HL-60/S4 (cell line): ENCODE measurements at regions not wholly inside any gene's neighbourhood (a gene's known extent, or its start where the extent isn't known, plus 50 kb on each side); places are given as distances from the start of the nearest gene placed in this dataset.

ENCODE experiments used
- in situ Hi-C: fragments of 300-500 bp; cut with MboI; formaldehyde crosslinking; loops from 2 replicates; pipeline ENCODE4 v1.14.3; 2022; ENCODE audit warnings: low sequenced_read_pairs

DNA sequence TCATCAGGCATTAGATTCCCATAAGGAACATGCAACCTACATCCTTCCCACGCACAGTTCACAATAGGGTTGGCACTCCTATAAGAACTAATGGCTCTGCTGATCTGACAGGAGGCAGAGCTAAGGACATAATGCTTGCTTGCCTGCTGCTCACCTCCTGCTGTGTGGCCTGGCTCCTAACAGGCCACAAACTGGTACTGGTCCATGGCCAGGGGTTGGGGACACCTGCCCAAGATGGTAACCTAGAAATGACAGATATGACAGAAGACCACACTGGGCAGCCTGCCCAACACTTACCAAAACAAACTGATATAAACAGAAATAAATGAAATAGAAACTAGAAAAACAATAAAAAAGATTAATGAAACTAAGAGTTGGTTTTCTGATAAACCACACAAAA, 325.6 kb downstream of the SEC23A start:
- in situ Hi-C loops = no loop called here

DNA sequence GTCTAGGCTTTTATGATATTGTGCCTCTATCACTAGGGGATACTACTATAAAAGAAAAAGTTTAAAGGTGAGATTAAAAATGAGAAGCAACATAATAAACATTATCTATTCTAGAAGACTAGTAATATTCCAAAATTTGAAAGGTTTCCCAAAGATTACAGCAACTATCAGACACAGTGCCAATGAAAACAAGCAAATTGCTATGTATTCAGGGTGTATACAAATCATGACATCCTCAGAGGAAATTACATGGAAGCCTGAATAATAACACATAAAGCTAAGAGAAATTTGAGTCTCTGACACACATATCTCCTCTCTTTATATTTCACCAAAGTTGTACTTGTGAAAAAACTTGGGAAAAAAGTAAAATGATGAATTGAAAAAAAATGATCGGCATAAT, 327.0 kb downstream of the SEC23A start:
- in situ Hi-C loops = no loop called here

DNA sequence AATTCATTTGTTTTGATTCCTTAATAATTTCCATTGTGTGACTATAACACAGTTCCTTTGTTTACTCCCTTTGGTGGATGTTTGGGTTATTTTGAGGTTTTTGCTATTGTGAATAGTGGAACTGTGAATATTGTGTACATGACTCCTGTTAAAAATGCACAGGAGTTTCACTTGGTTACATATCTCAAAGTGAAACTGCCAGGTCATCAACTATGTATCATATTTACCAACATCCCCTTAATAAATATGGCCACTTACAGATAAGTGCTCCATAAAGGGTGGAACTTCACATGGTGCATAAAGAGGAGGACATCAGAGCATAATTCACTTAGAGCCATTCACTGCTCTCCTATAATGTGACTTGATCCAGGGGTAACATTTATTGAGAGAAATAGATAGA, 328.9 kb downstream of the SEC23A start:
- in situ Hi-C loops = no loop called here

DNA sequence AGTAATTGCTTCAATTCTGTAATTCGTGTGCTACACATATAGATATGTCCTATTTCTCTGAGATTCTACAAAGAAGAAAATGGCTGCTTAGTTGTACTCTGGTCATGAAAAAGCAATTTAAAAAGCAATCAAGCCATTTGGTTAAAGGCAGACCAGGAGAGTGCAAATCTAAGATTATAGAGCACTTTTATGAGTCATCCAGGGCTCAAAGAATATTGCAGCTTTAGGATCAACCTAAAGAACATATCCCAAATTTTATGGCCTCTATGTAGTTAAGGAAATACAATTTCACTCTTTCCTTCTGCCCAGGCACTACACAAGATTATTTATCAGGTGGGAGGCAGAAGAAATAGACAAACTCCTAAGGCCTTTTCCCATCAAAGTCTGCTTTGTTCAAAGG, 332.8 kb downstream of the SEC23A start:
- in situ Hi-C loops = no loop called here

DNA sequence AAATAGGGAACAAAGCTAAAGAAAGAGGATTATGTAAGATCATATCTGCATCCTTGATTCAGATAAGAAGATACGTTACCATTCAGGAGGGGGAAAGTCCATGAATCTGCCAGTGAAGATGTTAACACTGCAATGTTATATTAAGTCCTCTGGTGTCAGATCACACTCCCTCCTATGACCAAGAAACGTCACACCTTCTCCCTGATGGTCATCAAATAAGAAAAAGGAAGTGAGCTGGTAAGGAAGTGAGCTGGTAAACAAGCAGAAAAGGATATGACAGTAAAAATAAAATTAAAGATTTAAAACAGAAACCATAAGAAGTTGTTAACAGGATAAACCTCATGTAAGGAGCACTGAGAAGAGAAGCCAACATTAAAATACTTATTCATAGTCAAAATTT, 340.2 kb downstream of the SEC23A start:
- in situ Hi-C loops = no loop called here

DNA sequence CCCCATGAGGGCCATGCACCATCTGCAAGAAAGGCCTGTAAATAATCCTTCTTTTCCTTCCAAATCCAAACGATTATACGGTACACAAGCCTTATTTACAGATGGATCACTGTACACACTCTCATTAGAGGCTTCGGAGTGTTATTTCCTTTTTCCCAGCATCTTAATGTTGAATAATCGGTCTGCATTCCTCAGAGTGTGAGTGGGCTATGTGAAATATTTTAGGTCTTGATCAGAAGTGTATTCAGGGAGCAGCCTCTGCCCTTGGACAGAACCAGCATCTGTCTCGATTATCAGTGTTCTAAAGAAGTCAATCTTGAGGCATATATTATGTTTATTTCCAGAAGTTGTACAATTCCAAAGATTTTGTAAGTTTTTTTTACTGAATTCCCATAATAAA, 340.6 kb downstream of the SEC23A start:
- in situ Hi-C loops = no loop called here

DNA sequence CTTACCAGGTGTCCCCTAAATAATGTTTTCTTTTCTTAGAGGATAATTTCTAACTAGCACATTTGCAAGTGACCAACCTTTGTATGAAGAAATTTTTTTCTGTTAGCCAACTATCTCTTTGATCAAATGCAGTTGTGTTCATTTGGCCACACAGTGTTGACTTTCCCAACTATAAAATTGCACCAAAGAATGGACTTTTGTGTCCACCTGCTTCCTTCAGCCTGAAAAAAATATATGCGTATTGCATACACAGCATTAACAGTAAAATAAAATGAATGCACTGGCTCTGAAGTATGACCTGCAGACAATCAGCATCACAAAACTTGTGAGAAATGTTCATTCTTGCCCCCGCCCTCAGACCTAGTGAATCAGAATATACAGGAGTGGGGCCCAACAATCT, 342.0 kb downstream of the SEC23A start:
- in situ Hi-C loops = no loop called here

DNA sequence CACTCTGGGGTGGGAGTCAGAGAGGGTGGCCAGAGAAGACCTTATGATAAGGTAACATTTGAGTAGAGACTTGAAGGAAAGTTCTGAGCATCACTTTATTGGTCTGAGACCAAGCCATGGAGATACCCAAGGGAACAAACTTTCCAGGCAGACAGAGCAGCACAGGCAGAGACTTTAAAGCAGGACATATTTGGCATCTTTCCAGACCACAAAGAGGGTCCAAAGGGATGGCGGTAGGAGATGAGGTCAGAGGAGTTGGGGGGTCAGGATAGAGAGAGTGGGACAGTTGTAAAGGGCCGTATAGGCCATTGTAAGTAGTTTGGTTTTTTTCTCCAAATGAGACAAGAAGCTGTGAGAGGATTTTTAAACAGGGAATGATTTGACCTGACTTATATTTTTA, 344.4 kb downstream of the SEC23A start:
- in situ Hi-C loops = no loop called here

DNA sequence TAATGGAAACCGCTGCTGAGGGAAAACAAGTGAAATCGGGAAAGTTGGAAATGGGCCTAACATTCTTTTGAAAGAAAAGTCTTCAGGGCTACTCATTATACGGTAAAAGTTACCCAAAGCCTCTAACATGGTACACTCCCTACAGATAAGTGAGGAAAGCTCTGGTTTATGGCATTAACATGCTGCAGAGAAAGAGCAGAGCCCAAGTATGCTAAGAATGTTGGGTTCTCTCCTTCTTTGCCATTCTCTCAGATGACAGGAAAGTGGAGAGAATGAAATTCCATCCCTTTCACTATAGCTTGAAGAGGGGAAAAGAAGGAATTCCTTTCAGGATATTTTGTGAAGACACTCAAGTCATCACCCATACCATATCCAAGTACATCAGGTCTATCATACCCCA, 348.0 kb downstream of the SEC23A start:
- in situ Hi-C loops = no loop called here

DNA sequence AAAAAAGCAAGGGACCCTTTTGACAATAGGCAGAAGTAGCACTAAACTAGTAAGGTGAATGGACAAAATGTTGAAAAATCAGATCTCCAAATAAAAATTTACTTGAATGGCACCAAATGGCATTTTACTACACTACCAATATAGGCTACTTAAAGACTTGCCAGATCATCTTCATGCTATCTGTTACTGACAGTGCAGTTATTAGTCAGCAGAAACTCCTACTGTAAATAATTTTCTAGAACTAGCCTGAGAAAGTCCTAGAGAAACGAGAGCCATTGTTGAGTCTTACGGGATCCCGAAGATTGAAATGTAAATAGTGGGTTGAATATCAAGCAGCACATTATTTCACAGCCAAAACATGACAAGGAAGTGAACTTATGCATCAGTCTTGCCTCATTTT, 350.3 kb downstream of the SEC23A start:
- in situ Hi-C loops = no loop called here

DNA sequence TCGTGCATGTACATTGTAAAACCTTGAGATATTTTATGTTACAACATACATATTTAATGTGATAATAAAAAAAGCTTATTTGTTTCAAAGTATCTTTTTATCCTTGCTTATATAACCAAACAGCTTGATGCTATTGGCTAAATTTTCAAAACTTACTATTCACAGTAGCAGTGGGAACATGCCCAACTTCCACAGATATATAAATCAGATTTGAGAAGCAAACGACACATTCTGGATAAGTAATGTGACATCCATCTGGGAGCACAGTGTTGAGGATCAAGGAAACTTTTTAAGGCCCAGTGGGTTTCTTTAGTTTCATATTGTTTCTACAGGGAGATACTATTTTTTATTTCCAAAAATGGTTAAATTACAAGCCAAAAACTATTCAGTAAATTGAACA, 350.7 kb downstream of the SEC23A start:
- in situ Hi-C loops = no loop called here

DNA sequence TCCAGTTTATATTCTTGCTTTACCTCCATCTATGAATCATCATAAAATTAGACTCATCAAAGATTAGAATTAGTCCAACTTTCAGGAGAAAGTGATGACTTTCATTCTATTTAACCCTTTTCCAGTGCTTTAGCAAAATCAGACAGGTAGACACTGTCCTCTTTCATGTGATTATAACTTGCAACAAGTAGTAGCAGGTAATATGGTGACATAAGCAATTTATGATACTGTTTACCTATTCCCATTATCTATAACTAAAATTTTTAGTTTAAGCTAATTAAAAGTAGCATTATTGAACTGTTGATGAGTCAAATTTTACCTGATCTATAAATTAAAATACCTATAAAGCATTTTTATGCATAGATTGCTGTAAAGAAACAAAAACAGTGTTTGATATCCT, 351.6 kb downstream of the SEC23A start:
- in situ Hi-C loops = no loop called here

DNA sequence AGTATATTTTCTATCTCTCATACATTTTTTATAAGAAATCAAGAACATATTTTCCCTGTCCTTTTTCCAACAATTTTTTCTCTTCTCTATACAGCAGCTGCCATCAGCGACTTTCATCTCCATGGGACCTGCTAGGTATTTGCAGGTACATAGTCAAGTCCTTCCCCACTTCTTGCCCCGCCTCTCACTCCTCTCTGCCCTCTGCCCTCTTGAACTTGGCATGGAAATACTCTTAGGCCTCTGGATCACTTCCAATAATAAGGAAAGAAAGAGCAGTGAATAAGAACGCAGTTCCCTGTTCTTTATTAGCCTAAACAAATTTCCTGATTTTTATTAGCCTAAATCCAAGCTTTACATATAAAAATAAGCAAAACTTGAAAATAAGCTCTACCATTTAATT, 353.1 kb downstream of the SEC23A start:
- in situ Hi-C loops = no loop called here

DNA sequence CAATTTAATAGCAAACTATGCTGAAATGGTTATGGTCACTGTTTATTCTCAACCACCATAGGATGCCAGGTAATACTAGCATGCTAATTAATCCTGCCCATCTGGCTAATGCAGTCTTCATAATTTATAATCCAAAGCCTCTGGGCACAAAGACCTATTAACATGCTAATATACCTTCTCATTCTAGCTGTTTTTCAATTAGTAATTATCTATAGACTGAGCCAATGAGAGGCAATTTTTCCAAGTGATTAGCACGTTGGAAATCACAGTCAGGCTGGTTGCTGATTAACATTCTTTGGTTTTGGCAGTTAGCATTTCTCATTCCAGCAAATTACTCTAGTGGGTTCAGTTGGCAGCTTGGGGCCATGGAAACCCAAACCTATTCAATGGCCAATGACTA, 357.2 kb downstream of the SEC23A start:
- in situ Hi-C loops = no loop called here

DNA sequence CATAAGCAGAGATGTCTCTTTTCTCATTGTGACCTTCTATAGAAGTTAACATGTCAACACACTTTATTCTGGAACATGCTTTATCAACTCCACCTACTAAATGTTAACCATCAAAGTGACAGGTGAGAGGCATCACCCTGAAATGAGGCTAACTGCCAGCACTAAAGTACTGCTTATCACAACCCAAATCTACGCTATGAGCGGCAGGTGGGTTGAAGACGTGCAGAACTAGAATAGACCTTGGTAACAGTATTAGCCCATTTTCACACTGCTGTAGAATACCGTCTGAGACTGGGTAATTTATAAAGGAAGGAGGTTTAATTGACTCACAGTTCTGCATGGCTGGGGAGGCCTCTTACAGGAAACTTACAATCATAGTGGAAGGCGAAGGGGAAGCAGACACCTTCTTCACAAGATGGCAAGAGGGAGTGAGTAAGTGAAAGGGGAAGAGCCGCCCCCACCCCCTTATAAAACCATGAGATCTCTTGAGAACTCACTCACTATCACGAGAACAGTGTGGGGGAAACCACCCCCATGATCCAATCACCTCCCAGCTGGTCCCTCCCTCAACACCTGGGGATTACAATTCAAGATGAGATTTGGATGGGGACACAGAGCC, 359.0 kb downstream of the SEC23A start:
- in situ Hi-C loops = no loop called here

DNA sequence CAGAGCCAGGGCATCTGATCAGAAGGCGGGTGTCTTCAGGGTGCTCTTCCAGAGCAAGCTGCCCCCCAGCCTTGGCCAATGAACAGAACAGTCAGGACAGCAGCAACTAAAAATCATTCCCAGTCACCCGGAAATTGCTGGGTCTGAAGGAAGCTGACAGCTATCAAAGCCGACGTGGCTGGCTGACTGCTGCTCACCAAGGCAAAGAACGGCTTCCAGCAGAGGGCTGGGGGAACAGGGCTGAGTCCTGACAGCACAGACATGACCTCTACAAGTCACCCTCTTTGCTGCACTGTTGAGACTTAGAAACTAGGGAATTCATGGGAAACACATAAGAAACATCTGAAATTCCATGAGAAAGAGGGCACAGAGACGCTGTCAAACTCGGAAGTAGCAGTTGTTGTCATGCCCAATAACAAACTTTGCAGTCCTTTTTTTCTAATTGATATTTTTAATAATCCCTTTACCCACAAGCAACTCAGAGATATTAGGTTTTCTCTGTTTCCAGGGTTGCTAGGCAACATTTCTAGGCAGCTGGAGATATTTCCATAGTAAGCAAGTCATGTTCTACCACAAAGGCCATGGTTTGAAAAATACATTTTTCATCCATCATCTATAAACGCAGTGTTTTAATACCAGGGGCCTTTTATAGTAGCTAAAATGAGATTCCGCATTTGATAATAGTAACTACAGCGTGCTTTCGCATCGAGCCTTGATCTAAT, 365.2 kb downstream of the SEC23A start:
- in situ Hi-C loops = no loop called here

DNA sequence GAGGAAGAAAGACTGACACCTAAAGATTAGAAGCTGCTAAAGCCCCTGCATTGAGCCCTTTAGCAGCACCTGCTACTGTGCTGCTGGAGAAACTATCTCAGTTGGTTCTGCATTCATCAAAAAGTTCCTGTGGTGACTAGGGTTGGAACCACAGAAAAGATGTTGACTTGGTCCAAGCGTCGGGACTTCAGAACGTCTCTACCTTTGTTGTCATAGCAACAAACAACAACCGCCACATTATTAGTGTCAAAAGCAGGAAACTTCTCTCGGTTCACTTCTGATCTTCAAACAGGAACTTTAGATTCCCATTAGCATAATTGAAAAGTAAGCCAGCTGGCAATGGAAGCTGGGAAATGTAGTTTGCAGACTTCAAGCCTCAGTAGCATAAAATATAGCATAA, 368.0 kb downstream of the SEC23A start:
- in situ Hi-C loops = no loop called here

DNA sequence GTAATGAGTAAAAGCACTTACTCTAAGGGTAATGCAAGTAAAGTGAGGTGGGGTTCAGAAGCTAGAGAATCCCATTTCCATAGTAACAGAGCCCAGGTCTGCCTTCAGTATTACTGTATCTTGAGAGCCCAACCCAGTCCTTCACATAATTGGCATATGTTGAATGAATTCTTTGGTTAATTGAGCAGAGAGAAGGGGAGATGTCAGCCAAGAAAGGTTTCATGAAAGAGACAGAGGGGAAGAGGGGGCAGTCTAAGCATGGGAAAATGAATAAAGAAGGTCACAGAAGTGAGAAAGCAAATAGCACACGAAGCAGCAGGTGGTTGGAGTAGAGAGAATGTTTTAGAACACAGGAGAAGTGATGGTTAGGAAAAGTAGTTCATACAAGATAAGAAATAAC, 371.1 kb downstream of the SEC23A start:
- in situ Hi-C loops = no loop called here

DNA sequence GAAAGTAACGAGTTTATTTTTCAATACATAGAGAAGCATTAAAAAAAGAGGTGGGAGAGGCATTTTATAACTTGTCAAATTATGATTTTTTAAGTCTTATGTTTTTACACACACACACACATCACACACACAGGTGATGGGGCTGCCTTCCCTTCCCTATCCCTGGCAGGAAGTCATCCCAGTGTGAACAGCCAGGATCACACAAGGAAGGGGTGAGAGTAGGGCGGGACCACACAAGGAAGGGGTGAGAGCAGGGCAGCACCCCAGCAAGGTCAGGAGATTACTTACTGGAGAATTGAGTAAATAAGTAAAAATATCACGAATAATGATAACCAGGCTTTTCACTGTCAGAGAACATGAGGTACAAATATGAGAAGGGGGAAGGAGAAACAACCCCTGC, 372.6 kb downstream of the SEC23A start:
- in situ Hi-C loops = no loop called here

DNA sequence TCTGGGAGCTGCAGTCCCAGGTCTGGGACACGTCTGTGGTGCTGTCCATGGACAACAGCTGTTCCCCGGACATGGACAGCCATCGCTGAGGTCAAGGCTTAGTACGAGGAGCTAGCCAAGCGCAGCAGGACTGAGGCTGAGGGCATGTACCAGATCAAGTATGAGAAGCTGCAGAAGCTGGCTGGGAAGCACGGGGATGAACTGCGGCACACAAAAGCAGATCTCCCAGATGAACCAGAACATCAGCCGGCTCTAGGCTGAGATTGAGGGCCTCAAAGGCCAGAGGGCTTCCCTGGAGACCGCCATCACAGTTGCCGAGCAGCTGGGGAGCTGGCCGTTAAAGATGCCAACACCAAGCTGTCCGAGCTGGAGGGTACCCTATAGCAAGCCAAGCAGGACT, 375.3 kb downstream of the SEC23A start:
- in situ Hi-C loops = loop anchor here (10.0 kb wide), 2 partner anchors 137 to 287 kb away; no protein-coding TSS in a partner anchor

DNA sequence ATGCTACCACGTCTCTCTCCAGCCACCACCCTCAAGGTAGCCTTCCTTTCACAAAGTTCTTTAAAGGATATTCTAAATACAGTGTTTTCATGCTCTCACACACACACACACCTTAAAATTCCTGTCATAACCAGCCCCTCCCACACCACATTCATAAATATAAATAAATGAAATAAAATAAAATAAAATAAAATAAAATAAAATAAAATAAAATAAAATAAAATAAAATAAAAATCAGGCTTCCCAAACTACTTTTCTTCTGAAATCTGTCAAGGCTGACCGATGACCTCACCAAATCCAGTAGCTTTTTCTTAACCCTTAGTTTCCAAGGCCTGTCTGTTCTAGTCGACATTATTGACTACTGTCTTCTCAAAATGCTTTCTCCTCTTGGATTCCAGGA, 378.4 kb downstream of the SEC23A start:
- in situ Hi-C loops = loop anchor here (10.0 kb wide), 2 partner anchors 140 to 290 kb away; no protein-coding TSS in a partner anchor

DNA sequence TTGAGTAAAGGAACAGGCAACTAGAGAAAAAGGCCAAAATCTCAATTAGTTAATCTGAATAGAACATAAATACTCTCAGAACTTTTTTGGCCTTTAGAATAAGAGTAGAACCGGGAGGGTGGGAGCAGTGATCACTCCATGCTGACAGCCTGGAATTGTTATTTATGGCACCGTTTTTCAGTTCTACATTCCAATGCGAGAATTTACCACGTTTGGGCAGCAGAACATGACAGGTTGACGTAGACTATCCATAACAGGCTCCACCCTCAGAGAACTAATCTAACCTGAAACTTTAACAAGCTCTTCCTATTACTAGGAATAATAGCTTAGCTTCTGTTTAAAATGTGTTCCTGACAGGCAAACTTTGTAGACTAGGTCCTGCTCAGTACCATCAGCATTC, 379.1 kb downstream of the SEC23A start:
- in situ Hi-C loops = loop anchor here (10.0 kb wide), 2 partner anchors 141 to 291 kb away; no protein-coding TSS in a partner anchor

DNA sequence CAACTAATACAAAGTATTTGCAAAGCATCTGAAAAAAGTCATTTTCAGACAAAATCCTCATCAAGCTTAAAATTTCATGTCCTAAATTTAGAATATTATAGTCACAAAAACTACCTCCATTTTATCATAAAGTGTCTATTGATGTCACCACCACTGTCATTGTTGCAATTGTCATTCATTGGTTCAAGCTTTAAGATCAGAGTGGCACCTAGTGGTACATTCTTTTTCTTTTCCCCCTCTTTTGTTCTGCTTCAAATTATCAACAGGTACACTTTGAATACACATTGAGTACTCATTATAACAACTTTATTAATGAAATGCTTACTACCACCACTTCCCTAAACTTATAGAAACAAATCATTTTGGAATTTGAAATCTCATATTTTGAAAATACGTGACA, 379.8 kb downstream of the SEC23A start:
- in situ Hi-C loops = loop anchor here (10.0 kb wide), 2 partner anchors 142 to 292 kb away; no protein-coding TSS in a partner anchor
